Fibroblast of lung (primary cell): ENCODE measurements at regions not wholly inside any gene's neighbourhood (a gene's known extent, or its start where the extent isn't known, plus 50 kb on each side); places are given as distances from the start of the nearest gene placed in this dataset.

Experiments
- DNase-seq, 2 donors: peaks; one replicate each; pipeline versions ENCODE4 v3.0.0 to v3.0.0-alpha.2; 2010; ENCODE audit warnings: low read depth in 2 of 2
- H2AFZ ChIP-seq: 2 replicates; pipeline ENCODE4 v1.5.1; 2012; ENCODE audit warnings: low read length, control low read depth, inconsistent platforms
- H3K27ac ChIP-seq: 2 replicates; pipeline ENCODE4 v1.5.1; 2011; ENCODE audit warnings: low read length, control low read depth; ENCODE audit not compliant: insufficient read depth
- H3K27me3 ChIP-seq: 2 replicates; pipeline ENCODE4 v1.5.1; 2011; ENCODE audit warnings: mild to moderate bottlenecking, low read length; ENCODE audit not compliant: control insufficient read depth, insufficient read depth
- H3K36me3 ChIP-seq: 2 replicates; pipeline ENCODE4 v1.5.1; 2011; ENCODE audit warnings: low read length; ENCODE audit not compliant: control insufficient read depth, insufficient read depth
- H3K4me1 ChIP-seq: 2 replicates; pipeline ENCODE4 v1.5.1; 2011; ENCODE audit warnings: low read length; ENCODE audit not compliant: control insufficient read depth, insufficient read depth; ENCODE audit errors: extremely low read depth
- H3K4me2 ChIP-seq: 2 replicates; pipeline ENCODE4 v1.5.1; 2011; ENCODE audit warnings: low read length, control low read depth; ENCODE audit not compliant: insufficient read depth; ENCODE audit errors: extremely low read depth
- H3K4me3 ChIP-seq, 4 experiments: fragments of 200-600 bp in 1 of 4; sonication (generic) in 1 of 4; replicated peaks in 1 of 4; 2 replicates each; pipeline ENCODE4 v1.5.1; 2011 to 2016; ENCODE audit warnings: low read length in 4 of 4, low read depth in 3 of 4, mild to moderate bottlenecking in 3 of 4, control low read depth in 2 of 4, inconsistent platforms in 1 of 4, mixed read lengths in 1 of 4; ENCODE audit not compliant: insufficient read depth in 1 of 4; ENCODE audit errors: control extremely low read depth in 1 of 4
- H3K79me2 ChIP-seq: 2 replicates; pipeline ENCODE4 v1.5.1; 2012; ENCODE audit warnings: mild to moderate bottlenecking, low read length, inconsistent platforms; ENCODE audit not compliant: control insufficient read depth, insufficient read depth
- H3K9ac ChIP-seq: 2 replicates; pipeline ENCODE4 v1.5.1; 2011; ENCODE audit warnings: mild to moderate bottlenecking, low read length, control low read depth; ENCODE audit not compliant: insufficient read depth
- H3K9me3 ChIP-seq: 2 replicates; pipeline ENCODE4 v1.5.1; 2012; ENCODE audit warnings: low read depth, low read length; ENCODE audit not compliant: control insufficient read depth, insufficient read depth
- H4K20me1 ChIP-seq: 2 replicates; pipeline ENCODE4 v1.5.1; 2011; ENCODE audit warnings: low read length; ENCODE audit not compliant: control insufficient read depth, insufficient read depth; ENCODE audit errors: extremely low read depth
- EZH2 ChIP-seq: IDR thresholded peaks from 2 replicates; pipeline ENCODE4 v1.5.1; 2012; ENCODE audit warnings: low read length, control low read depth, mild to moderate bottlenecking; ENCODE audit errors: missing control alignments
- TF ChIP-seq, protein P1 (sequence below), 2 donors: IDR thresholded peaks in 1 of 2; conservative IDR thresholded peaks in 1 of 2; 1 replicate in 1 of 2; 2 replicates in 1 of 2; pipeline ENCODE4 v1.5.1; 2011 to 2012; ENCODE audit warnings: low read length in 2 of 2, control low read depth in 1 of 2, inconsistent platforms in 1 of 2, low read depth in 1 of 2, mild to moderate bottlenecking in 1 of 2

DNA sequence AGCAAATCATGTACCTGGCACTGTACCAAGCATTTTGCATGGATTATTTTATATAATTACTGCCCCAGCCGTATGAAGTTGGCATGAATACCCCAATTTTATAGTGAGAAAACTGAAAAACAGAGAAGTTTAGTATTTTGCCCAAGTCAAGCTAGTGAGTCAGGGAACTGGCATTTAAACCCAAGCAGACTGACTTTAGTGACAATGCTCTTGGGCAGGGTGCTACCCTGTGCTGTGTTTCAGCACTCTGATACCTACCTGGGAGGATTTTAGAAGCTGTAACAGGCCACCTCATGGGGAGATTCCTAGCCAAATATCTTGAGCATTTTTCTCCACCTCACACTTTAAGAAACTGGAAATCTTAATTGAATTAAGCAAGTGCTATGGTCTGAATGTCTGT is 98.1 kb upstream of the MAX start:
- H3K79me2 ChIP-seq: no peaks in the 10 kb centered on the region
- H3K36me3 ChIP-seq: no peaks in the 10 kb centered on the region
- H3K4me2 ChIP-seq: no peak overlapping the region
- no peak for DNase-seq
- H3K9ac ChIP-seq: no peak overlapping the region
- H4K20me1 ChIP-seq: no peaks in the 10 kb centered on the region
- no peaks in the 10 kb centered on the region for H3K27me3 ChIP-seq
- no peak overlapping the region for H3K27ac ChIP-seq
- no peak overlapping the region for H2AFZ ChIP-seq
- H3K9me3 ChIP-seq: no peaks in the 10 kb centered on the region
- TF ChIP-seq EZH2: no peak
- TF ChIP-seq, protein P1, sequence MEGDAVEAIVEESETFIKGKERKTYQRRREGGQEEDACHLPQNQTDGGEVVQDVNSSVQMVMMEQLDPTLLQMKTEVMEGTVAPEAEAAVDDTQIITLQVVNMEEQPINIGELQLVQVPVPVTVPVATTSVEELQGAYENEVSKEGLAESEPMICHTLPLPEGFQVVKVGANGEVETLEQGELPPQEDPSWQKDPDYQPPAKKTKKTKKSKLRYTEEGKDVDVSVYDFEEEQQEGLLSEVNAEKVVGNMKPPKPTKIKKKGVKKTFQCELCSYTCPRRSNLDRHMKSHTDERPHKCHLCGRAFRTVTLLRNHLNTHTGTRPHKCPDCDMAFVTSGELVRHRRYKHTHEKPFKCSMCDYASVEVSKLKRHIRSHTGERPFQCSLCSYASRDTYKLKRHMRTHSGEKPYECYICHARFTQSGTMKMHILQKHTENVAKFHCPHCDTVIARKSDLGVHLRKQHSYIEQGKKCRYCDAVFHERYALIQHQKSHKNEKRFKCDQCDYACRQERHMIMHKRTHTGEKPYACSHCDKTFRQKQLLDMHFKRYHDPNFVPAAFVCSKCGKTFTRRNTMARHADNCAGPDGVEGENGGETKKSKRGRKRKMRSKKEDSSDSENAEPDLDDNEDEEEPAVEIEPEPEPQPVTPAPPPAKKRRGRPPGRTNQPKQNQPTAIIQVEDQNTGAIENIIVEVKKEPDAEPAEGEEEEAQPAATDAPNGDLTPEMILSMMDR (conservative IDR thresholded peaks at IDR 0.05 in 1 of 2, IDR thresholded peaks at IDR 0.05 in 1 of 2; ENCODE audit: low read depth in 1 of 2, low read length in 2 of 2): no peak
- H3K4me3 ChIP-seq: no peak overlapping the region
- H3K4me1 ChIP-seq: no peaks in the 10 kb centered on the region

DNA sequence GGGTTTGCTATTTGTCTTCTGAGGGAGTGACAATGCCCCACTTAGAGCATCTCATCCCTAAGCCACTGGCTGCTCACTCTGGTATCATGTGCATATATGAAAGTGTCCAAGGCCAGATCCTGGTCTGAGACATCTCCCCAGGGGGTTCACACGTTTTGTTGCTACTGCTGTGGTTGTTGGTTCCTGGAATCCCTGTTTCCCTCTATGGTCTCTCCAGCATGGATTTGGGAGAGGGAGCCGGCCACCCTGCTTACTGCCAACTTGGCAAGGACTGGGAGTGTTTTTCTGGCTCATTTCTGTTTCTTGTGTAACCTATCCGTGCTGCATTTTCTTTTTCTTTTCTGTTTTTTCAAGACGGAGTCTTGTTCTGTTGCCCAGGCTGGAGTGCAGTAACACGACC is 101.3 kb upstream of the MAX start:
- no peak for TF ChIP-seq EZH2
- TF ChIP-seq, protein P1 (conservative IDR thresholded peaks at IDR 0.05 in 1 of 2, IDR thresholded peaks at IDR 0.05 in 1 of 2; ENCODE audit: low read depth in 1 of 2, low read length in 2 of 2): no peak
- no peaks in the 10 kb centered on the region for H3K27me3 ChIP-seq
- no peaks in the 10 kb centered on the region for H3K36me3 ChIP-seq
- no peak overlapping the region for H2AFZ ChIP-seq
- H3K27ac ChIP-seq: no peak overlapping the region
- H3K4me3 ChIP-seq: no peak overlapping the region
- no peak overlapping the region for H3K4me2 ChIP-seq
- no peak overlapping the region for H3K9ac ChIP-seq
- no peaks in the 10 kb centered on the region for H3K9me3 ChIP-seq
- H4K20me1 ChIP-seq: no peaks in the 10 kb centered on the region
- H3K79me2 ChIP-seq: no peaks in the 10 kb centered on the region
- H3K4me1 ChIP-seq: peaks cover 3% of the 10 kb centered on the region
- DNase-seq: no peak

DNA sequence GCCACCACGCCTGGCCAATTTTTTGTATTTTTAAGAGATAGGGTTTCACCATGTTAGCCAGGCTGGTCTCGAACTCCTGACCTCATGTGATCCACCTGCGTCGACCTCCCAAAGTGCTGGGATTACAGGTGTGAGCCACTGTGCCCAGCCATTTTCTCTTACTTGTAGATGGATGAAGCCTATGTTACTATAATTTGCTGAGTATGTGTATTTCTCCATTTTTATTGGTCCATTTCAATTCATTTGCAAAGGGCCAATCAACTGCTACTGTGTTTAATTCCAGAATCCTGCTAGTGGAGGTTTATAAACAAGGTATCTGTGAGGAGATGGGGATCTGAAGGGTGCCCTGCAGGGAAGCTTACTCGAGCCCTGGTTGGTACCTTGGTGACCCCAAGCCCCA is 101.7 kb upstream of the MAX start:
- no peak overlapping the region for H3K4me2 ChIP-seq
- TF ChIP-seq, protein P1 (conservative IDR thresholded peaks at IDR 0.05 in 1 of 2, IDR thresholded peaks at IDR 0.05 in 1 of 2; ENCODE audit: low read depth in 1 of 2, low read length in 2 of 2): no peak
- no peak for TF ChIP-seq EZH2
- no peak overlapping the region for H3K4me3 ChIP-seq
- H3K4me1 ChIP-seq: peaks cover 3% of the 10 kb centered on the region
- no peaks in the 10 kb centered on the region for H3K36me3 ChIP-seq
- H3K27me3 ChIP-seq: no peaks in the 10 kb centered on the region
- no peak for DNase-seq
- H3K9me3 ChIP-seq: no peaks in the 10 kb centered on the region
- H3K27ac ChIP-seq: no peak overlapping the region
- H3K79me2 ChIP-seq: no peaks in the 10 kb centered on the region
- H3K9ac ChIP-seq: no peak overlapping the region
- H2AFZ ChIP-seq: no peak overlapping the region
- no peaks in the 10 kb centered on the region for H4K20me1 ChIP-seq
